ENCODE measurements at regions not wholly inside any gene's neighbourhood (a gene's known extent, or its start where the extent isn't known, plus 50 kb on each side); places are given as distances from the start of the nearest gene placed in this dataset.

DNA sequence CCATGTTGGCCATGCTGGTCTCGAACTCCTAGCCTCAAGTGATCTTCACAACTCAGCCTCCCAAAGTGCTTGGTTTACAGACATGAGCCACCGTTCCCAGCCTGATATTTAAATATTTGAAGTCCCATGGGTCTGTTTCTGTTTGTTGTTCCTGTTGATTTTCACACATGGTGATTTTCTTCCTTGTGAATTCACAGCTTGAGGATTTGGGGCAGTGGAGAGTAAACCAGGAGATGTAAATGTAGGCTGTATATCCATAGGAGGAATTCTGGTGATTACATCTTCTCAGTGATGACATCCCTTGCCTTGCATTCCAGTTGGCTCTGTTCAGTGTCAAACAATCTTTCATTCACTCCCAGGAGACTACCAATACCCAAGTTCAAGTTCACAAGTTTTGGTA lies 471.9 kb downstream of the KCTD12 start:
- no peak for DNase-seq

DNA sequence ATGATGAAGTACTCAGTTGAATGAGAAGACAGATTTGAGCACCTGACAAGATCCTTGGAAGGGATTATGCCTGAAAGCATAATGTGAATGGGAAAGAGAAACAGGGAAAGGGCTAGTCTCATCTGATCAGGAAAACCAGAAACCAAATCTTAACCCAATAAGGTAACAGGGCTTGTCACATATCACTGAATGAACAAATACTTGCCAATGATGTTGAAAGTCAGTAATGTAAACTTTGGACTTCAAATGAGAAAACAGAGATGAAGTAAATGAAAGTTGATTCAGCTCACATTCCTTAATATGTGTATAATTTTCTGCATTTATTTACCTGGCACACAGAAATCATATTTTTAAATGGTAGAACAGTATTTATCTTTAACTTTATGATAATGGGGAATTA lies 480.0 kb downstream of the KCTD12 start:
- DNase-seq: no peak

- no peak for DNase-seq
Observed at GRCh38 chr13:76398425-76398824, 487.8 kb downstream of the KCTD12 start.

DNA sequence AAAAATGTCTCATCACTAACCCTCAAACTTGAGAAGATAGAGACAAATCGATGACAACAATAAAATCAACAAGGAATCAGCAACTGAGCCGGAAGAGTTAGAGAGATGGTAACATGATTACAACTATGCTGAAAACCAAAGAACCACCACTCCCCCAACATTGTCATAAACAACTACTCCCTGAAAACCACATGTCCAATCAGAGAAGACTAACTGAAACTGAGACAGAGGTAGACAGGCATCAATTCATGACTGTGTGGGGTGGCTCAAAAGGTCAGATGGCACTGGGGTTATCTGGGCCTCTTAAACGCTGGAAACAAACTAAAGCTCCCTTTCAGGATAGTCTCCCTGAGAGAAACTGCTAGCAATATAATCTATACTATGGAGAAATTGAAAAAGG lies 488.8 kb downstream of the KCTD12 start:
- no peak for DNase-seq

DNA sequence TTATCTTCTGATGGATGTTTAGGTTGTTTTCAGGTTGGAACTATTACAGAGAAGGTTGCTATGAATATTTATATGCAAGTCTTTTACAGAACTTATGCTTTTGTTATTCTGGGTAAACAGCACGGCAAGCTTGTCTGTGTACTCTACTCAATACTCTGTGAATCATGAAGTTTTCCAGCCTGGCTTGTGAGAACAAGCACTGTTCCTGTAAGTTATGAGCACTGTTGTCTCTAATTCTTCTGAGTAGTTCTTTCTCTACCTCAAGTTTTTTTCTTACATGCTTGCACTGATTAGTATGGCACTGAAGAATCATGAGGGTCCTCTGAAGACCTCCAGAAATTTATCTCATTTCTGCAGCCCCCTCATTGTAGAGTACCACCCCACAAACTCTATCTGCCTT lies 496.9 kb downstream of the KCTD12 start:
- DNase-seq: no peak

DNA sequence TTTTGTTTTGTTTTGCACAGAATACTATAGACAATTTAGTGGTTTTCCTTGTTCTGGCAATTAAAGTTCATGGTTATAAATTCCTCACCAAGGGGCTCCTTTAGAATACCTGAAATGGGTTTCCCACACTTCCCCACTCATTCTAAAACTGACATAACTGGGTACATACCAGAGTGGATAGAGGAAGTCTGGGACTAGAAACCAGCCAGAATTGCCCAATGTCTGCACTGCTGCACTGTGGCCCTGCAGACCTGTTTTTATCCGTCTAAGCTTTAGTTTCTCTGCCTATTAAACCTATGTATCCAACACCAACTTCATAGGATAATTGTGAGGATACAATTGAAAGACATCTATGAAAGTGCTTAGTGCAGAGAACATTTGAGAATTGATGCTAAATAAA lies 498.6 kb downstream of the KCTD12 start:
- no peak for DNase-seq

- no peak for DNase-seq
Observed at GRCh38 chr13:76386321-76386720, 499.9 kb downstream of the KCTD12 start.

GRCh38 chr13:76385586-76385985 lies 500.6 kb downstream of the KCTD12 start:
- no peak for DNase-seq

DNA sequence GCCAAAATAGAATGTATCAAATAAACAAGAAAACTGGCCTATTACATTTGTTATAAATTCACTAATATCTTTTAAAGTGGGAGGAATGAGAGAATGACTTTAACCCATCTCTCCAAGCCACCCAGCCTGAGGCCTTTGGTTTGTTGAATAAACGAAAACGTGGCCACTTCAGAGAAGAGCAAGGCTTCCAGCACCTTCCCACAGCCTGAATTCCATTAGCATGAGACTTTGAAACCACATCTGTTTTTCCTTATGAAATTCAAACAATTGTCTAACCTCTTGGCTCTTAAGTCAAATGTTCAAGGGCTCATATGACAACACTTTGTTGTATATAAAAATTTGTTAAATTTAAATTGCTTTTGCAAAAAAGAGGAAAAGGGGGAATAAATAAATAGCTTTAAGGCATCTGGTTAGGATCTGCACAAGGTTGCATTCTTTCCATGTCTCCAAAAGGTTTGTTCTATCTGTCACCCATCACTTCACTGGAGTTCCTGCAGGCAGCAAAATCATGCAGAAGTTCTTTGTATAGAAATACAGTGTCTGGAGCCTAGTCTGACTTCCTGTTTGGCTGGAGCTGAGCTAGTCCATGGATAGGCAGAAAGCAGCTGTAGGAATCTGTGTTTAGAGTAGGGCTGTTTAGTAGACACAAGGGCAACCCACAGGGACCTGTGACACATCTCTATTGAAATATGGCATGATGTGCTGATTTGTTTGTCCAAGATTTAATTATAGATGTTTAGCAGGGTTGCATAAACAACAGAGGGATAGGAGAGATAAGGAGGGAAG lies 502.3 kb downstream of the KCTD12 start:
- DNase-seq: no peak

GRCh38 chr13:76380446-76381065 lies 505.6 kb downstream of the KCTD12 start:
- DNase-seq: no peak

DNA sequence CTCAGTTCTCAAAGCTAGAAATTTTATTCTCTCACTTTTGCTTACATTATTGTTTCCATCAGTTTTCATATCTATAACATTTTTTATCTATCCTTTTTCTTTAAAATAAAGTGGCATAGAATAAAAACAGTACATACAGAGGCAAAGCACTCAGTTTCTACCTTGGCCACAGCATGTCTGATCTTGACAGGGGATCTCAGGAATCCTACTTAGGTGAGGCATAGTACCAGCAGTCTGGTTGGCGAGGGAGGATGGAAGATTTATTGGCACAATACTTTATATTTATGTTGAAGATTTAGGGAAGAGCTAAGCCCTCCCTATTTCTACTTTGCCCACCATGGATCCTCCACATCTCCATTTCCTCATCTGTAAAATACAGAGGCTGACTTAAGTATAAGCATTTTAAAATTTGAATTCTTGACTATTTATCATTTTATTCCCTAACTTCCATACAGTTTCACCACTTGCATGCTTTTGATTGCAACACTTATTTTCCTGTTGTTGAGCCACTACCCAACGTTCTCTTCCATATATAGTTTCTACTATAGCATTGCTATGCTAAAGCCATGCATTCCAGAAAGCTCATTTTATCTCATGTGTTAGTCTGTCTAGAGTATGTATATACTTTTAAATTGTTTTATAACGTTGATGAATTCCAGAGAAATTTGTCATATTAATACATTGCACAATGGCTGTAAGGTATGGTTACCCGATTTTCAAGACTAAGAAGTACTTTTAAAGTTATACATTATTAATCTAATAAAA lies 506.7 kb downstream of the KCTD12 start:
- DNase-seq: no peak

DNA sequence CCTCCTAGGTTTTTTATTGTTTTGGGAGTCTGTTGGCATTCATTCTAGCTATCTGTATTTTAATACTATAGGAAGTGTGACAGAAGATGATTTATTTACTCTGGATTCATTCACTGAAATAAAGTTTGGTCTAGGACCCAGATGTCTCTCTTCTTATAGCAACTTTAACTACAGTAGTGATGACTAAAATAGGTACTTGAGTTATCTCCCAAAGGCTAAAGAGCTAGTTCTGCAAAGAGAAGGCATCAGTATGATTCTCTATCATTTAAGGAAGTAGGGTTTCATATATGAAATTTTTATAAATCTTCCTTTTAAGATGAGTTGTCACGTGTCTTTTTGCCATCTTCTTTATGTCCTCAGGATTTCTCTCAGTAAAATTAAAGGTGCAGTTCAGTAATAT lies 507.4 kb downstream of the KCTD12 start:
- no peak for DNase-seq

DNA sequence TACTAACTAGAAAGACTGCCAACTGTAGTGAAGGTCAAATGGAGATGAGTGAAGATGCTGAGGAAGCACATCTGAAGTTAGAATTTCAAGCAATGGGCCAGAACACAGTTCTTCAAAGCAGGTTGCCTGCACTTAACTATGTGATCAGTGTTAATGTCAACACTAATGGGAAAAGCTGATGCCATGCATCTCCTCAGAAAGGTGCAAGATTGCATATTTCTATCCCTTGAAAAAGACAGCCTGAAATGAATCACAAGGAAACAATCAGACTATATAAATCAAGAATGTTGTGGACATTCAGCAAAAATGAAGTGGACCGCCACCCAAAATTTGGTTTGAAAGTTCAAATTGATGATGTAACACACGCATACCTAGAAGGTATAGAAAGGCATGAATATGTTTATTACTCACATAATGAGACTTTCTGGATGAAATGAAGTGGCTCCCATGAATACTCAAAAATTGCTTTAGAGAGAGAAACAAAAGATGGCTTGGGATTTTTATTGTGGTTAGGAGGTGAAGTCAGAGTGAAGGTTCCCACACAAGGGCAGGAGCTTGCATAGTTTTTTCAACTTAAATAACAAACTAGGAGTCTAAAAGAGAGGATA lies 522.4 kb downstream of the KCTD12 start:
- no peak for DNase-seq

DNA sequence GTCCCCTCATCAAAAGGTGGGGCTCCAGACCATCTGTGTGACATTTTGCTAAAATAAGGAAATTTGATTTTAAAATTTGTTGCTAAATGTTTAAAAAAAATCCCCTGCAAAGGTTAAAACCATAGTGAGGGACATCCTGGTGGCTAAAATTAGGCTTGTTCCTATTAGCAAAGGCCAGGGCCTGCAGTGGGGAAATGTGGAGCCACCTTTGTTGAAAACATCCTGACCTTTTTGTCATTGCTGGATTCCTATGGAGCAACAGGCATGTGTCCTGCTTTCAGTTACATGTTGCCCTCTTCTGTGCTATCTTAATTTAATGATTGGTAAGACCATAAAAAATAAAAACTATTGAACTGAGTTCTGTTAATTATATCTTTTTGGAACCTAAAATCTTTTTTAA lies 524.3 kb downstream of the KCTD12 start:
- no peak for DNase-seq

GRCh38 chr13:76351541-76352229 lies 534.5 kb downstream of the KCTD12 start:
- DNase-seq: no peak

GRCh38 chr13:76350399-76350798 lies 535.8 kb downstream of the KCTD12 start:
- DNase-seq: no peak

GRCh38 chr13:76349700-76350099 lies 536.5 kb downstream of the KCTD12 start:
- no peak for DNase-seq

GRCh38 chr13:76339649-76340048 lies 546.6 kb downstream of the KCTD12 start:
- no peak for DNase-seq

DNA sequence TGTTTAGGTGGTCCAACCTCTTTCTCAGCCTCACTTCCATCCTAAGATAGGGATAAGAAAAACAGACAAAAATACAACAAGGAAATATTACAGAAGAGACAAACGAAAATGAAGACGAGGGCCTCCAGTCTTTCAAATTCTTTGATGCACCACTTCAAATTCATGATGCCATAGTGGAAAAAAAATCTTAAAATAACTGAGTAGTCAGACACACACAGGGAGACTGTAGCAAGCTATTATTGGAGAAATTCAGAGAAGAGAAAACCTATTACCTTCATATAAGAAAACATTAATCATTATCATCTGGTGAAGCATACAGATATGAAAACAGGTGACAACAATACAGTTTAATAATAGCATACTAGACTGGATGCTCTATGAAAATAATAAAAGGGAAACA lies 548.2 kb downstream of the KCTD12 start:
- no peak for DNase-seq

DNA sequence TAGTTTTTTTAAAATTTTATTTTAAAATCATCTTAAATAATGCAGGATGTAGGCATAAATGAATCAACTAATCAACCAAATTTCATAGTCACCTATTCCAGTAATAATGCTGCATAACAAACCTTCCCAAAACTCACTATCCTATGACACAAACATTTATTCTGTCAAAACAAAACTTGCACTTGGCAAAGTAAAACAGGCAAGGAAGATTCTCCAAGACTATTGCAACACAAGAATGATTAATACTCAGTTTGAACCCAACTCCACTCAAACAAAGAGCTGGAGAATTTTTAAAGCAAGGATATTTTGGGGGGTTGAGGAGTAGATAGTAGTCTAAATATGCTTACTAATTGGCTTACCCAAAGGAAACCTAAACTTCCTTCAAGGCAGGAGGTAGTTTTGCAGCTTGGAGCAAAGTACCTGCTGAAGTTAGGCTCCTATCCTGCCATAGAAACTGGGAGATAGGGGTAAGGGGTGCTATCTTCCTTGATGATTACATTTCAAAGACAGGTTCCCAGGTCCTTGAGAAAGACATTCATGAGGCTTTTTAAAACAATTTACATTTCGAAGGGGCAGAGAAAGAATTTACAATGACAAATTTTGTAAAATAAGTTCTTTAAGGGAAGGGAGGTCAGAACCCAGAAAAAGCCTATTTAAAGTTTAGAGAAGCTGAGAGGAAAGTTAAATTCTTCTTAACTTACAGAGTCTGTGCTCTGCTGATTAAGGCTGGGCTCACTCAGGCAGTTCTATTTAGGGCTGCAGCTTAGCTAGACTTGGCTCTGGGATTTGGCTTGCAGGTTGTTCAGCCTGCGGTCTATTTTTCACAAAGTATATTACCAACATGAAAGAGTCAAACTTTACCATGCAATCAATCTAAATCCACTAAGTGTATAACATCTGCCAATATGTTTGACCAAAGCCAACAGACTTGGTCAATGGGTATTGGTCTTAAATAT lies 549.0 kb downstream of the KCTD12 start:
- no peak for DNase-seq

- no peak for DNase-seq
Observed at GRCh38 chr13:76335463-76335862, 550.7 kb downstream of the KCTD12 start.
